ENCODE measurements at regions not wholly inside any gene's neighbourhood (a gene's known extent, or its start where the extent isn't known, plus 50 kb on each side); places are given as distances from the start of the nearest gene placed in this dataset.
"Not testable (repeated sequence)": the region's sequence is repeated elsewhere in the genome, so short reads cannot be mapped to it uniquely, and the experiment has no call there.

GRCh38 chr12:131287938-131288764 is 334.4 kb downstream of the ADGRD1 start:
- DNase-seq (ENCODE audit: low read depth in 2 of 2) = no peak

- not testable (repeated sequence) for DNase-seq (ENCODE audit: low read depth in 2 of 2)
Observed at GRCh38 chr12:131288765-131289695, 335.3 kb downstream of the ADGRD1 start.

GRCh38 chr12:131289807-131290206 is 336.1 kb downstream of the ADGRD1 start:
- DNase-seq (ENCODE audit: low read depth in 2 of 2) = not testable (repeated sequence)

GRCh38 chr12:131290255-131290959 is 336.7 kb downstream of the ADGRD1 start:
- DNase-seq (ENCODE audit: low read depth in 2 of 2) = no peak

- DNase-seq (ENCODE audit: low read depth in 2 of 2) = not testable (repeated sequence)
Observed at GRCh38 chr12:131293071-131294015, 339.6 kb downstream of the ADGRD1 start.

GRCh38 chr12:131294716-131295115 is 341.0 kb downstream of the ADGRD1 start:
- DNase-seq (ENCODE audit: low read depth in 2 of 2) = not testable (repeated sequence)

GRCh38 chr12:131295117-131295516 is 341.4 kb downstream of the ADGRD1 start:
- DNase-seq (ENCODE audit: low read depth in 2 of 2) = not testable (repeated sequence)

- not testable (repeated sequence) for DNase-seq (ENCODE audit: low read depth in 2 of 2)
Observed at GRCh38 chr12:131295559-131295958, 341.9 kb downstream of the ADGRD1 start.

- not testable (repeated sequence) for DNase-seq (ENCODE audit: low read depth in 2 of 2)
Observed at GRCh38 chr12:131296136-131296535, 342.4 kb downstream of the ADGRD1 start.

- DNase-seq (ENCODE audit: low read depth in 2 of 2) = not testable (repeated sequence)
Observed at GRCh38 chr12:131296651-131297050, 342.9 kb downstream of the ADGRD1 start.

GRCh38 chr12:131298526-131299369 is 345.0 kb downstream of the ADGRD1 start:
- not testable (repeated sequence) for DNase-seq (ENCODE audit: low read depth in 2 of 2)

- not testable (repeated sequence) for DNase-seq (ENCODE audit: low read depth in 2 of 2)
Observed at GRCh38 chr12:131299370-131299701, 345.6 kb downstream of the ADGRD1 start.

GRCh38 chr12:131303576-131303975 is 349.9 kb downstream of the ADGRD1 start:
- not testable (repeated sequence) for DNase-seq (ENCODE audit: low read depth in 2 of 2)

- DNase-seq (ENCODE audit: low read depth in 2 of 2) = not testable (repeated sequence)
Observed at GRCh38 chr12:131304642-131305041, 350.9 kb downstream of the ADGRD1 start.

GRCh38 chr12:131309700-131310099 is 356.0 kb downstream of the ADGRD1 start:
- DNase-seq (ENCODE audit: low read depth in 2 of 2) = no peak

- DNase-seq (ENCODE audit: low read depth in 2 of 2) = not testable (repeated sequence)
Observed at GRCh38 chr12:131310227-131310969, 356.7 kb downstream of the ADGRD1 start.

GRCh38 chr12:131311279-131311722 is 357.6 kb downstream of the ADGRD1 start:
- DNase-seq (ENCODE audit: low read depth in 2 of 2) = not testable (repeated sequence)

- DNase-seq (ENCODE audit: low read depth in 2 of 2) = no peak
Observed at GRCh38 chr12:131311764-131312163, 358.1 kb downstream of the ADGRD1 start.

GRCh38 chr12:131312382-131312781 is 358.7 kb downstream of the ADGRD1 start:
- not testable (repeated sequence) for DNase-seq (ENCODE audit: low read depth in 2 of 2)
